LNCaP clone FGC (cell line): ENCODE measurements at regions not wholly inside any gene's neighbourhood (a gene's known extent, or its start where the extent isn't known, plus 50 kb on each side); places are given as distances from the start of the nearest gene placed in this dataset.

ENCODE experiments used
- DNase-seq: peaks from one replicate; pipeline ENCODE4 v3.0.0-alpha.2; 2011; ENCODE audit warnings: low read depth
- H3K4me3 ChIP-seq: 2 replicates; pipeline ENCODE4 v1.5.1; 2011; ENCODE audit warnings: mild to moderate bottlenecking, low read depth, low read length, control low read depth
- TF ChIP-seq, protein P1 (sequence below): IDR thresholded peaks from 2 replicates; pipeline ENCODE4 v1.5.1; 2012; ENCODE audit warnings: mild to moderate bottlenecking; ENCODE audit not compliant: control insufficient read depth, insufficient read depth; ENCODE audit errors: extremely low read depth

DNA sequence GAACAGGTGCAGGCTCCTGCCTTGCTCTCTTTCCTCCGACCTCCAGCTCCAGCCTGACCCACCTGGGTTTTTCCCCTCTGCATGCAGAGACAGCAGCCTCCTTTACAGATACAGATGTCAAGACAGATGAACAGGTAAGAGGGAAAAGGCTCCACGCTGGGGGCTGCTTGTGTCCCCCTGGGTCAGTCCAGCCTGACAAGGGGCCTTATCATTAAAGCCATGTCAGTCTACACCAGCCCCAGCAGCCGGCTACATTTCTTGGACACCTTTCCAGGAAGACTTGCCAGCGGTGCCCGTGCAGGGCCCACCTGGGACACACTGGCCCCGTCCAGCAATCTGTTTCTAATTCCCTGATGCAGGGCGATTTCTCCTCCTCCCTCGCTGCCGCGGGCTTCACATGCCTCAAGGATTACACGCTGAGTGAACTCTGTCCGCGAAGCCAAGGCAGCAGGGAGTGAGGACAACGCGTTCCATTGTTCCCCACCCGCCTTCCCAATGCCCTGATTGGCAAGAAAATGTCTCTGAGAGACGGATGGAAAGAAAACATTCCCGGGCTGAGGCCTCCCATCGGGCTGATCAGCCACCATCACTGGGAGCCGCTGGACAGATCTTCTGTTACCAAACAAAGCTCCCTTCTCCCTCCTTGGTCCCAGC lies 184.7 kb downstream of the C16orf95 start:
- TF ChIP-seq, protein P1, sequence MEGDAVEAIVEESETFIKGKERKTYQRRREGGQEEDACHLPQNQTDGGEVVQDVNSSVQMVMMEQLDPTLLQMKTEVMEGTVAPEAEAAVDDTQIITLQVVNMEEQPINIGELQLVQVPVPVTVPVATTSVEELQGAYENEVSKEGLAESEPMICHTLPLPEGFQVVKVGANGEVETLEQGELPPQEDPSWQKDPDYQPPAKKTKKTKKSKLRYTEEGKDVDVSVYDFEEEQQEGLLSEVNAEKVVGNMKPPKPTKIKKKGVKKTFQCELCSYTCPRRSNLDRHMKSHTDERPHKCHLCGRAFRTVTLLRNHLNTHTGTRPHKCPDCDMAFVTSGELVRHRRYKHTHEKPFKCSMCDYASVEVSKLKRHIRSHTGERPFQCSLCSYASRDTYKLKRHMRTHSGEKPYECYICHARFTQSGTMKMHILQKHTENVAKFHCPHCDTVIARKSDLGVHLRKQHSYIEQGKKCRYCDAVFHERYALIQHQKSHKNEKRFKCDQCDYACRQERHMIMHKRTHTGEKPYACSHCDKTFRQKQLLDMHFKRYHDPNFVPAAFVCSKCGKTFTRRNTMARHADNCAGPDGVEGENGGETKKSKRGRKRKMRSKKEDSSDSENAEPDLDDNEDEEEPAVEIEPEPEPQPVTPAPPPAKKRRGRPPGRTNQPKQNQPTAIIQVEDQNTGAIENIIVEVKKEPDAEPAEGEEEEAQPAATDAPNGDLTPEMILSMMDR = no peak
- no peak for DNase-seq
- no peak overlapping the region for H3K4me3 ChIP-seq

DNA sequence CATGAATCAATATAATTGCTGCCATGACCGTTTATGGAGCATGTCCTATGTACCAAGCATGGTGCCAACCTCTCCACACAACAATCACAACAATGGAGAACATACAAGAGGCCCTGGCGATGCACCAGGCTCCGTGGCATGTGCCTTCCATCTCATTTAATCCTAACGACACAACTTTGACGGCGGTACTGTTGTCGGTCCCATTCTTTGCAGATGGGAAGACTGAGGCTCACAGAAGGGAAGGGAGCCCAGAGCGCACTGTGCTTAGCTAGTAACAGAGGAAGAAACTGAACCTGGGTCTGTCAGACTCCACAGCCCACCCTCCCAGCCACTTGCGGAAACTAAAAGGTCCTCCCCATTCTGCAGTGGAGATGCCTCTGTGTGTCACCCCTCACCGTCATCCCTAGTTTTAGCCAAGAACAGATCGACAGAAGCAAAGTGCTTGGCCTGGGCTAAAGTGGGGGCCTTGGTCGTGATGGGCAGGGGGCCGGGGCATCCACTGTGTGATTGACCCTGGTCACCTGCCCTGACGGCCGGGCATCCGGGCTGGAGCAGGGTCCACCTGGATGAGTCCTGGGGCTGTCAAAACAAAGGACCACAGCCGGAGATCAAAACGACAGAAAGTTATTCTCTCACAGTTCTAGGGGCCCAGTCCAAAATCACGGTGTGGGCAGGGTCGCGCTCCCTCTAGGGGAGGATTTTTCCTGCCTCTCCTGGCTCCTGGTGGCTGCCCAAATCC lies 183.9 kb downstream of the C16orf95 start:
- no peak for DNase-seq
- no peak overlapping the region for H3K4me3 ChIP-seq
- TF ChIP-seq, protein P1 = no peak

DNA sequence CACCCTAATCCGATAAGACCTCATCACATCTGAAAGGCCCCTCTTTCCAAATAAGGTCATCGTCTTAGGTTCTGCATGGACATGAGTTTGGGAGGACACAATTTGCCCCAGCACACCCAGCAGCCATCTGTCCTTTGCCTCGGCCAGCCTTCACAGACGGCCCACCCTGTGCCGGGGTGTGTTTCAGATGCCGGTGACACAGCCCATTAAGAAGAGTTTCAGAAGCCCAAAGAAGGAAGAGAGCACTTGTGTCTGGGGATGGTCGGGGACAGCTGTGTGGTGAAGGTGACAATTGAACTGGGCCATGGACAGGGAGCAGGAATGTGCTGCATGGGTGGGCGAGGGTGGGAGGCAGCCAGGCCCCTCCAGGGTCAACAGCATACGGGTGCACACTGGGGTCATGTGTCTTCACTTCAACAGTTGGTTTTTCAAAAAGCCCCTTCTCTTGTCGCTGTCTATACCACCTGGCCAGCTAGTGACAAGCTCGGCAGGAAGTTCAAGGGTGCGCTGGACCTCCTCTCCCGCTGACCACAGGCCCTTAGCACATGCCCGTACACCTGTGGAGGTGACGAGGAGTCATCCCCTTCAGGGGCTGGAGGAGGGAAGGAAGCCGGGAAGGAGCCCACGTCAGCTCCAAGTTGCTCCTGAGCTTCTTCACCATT lies 183.1 kb downstream of the C16orf95 start:
- H3K4me3 ChIP-seq = no peak overlapping the region
- TF ChIP-seq, protein P1 = no peak
- DNase-seq = no peak

DNA sequence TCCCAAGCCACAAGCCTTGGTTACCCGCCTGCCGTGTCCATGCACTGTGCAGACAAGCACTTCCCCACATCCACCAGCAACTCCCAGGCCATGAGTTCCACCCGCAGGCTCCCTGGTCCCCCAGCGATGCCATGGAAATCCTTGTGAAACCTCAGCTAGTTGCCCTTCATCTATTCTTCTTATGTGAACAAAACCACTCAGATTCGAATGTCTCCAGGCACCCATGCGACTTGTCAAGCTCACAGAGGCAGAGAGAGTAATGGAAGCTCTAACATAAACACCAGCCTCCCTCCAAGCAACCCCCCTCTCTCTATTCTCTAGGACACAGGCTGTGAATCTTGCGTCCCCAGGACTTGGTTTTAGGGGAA lies 182.6 kb downstream of the C16orf95 start:
- DNase-seq = no peak
- H3K4me3 ChIP-seq = no peak overlapping the region
- TF ChIP-seq, protein P1 = no peak

DNA sequence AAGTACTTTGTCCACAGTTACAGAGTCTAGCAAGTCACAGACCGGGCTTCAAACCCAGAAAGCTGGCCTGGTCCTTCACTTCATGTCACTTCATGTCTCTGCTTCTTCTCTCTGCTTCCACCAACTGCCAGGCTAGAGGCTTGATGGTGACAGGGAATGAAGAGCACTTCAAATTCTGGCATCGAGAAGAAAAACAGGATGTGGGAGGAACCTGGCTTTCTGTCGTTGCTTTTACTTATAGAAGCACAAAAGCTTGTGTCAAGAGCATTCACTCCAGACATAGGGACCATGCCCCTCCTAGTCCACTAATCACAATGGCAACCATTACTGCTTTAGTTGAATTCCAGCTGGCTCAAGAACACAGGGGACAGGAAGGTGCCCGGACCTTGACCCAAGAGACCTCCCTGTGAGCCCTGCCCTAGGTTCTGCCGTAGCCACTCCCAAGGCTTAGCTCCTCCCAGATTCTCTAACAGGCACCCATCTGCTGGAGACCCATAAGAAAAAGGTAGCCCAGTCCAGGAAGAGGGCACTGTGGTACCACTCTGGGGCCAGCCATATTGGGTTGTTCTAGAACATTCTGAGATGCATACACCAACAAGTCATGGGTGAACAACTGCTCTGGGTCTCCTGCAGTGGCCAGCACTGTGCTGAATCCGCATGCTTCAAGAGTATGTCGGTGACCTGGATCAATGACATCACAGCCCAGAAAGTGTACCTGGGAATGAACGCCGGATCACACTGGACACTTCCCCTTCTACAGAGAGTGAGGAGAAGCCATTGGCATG lies 181.8 kb downstream of the C16orf95 start:
- TF ChIP-seq, protein P1 = no peak
- DNase-seq = no peak
- no peak overlapping the region for H3K4me3 ChIP-seq

DNA sequence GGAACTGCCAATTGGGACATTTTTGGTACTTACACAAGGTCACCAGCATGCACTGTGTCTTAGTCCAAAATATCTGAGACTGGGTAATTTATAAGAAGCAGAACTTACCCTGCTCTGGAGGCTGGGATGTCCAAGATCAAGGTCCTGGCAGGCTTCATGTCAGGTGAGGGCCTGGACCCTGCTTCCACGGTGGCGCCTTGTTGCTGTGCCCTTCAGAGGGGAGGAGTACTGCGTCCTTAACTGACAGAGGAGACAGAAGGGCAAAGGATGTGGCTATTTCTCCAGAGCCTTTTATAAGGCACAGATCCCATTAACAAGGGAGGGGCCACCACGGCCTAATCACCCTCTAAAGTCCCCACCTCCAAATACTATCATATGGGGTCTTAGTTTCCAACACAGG lies 178.9 kb downstream of the C16orf95 start:
- TF ChIP-seq, protein P1 = no peak
- DNase-seq = no peak
- no peak overlapping the region for H3K4me3 ChIP-seq
